ENCODE measurements at regions not wholly inside any gene's neighbourhood (a gene's known extent, or its start where the extent isn't known, plus 50 kb on each side); places are given as distances from the start of the nearest gene placed in this dataset.

GRCh38 chr11:14582793-14583192, 60.8 kb upstream of the PDE3B start:
- POLR2A ChIA-PET, result no interaction called here
- CTCF ChIA-PET, result no interaction called here
- H3K27ac ChIP-seq (ENCODE audit: low read depth, low read length), result no peak overlapping the region
- H3K27me3 ChIP-seq (ENCODE audit: control insufficient read depth, insufficient read depth, low read length), result no peaks in the 10 kb centered on the region
- TF ChIP-seq CTCF (IDR thresholded peaks at IDR 0.05; ENCODE audit: low read depth, low read length), result no peak
- H3K9me3 ChIP-seq (ENCODE audit: control insufficient read depth, insufficient read depth, low read length), result no peaks in the 10 kb centered on the region
- no peak overlapping the region for H3K4me3 ChIP-seq (ENCODE audit: low read depth, low read length)
- DNase-seq (ENCODE audit: low read depth, low spot score), result no peak

DNA sequence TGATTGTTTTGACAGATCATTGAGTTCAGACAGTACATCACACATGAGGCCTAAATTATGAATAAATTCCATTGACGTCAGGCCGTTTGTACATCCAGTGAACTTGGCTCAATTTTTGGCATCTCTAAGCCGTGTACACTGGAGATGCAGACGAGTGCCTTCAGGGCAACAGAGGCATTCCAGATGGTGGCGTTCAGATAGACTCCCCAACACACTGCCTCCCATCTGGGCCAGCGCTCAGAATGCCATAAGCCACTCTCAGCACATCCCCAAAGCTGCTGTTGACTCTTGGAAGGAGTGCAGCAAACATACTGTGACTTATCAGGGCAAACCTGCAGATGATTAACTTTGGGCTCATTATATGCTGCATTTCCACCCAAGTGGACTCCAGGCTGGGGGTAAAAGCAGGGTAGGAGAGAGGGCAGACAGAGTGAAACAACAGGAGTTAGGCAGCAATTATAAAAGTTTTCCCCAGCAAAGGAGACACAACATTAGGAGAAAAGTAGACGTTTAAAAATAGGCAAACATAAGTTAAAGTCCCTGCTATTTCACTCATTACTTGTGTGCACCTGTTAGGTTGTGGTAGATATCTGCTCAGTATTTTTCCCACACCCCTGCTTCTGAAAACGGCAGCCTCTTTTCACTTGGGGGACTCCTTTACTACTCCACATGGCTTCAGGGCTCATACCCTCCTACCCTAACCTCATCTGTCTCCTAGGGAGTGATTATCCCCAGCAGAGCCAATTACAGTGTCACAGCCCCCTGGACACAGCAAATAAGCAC, 60.2 kb upstream of the PDE3B start:
- H3K27ac ChIP-seq (ENCODE audit: low read depth, low read length), result no peak overlapping the region
- TF ChIP-seq CTCF (IDR thresholded peaks at IDR 0.05; ENCODE audit: low read depth, low read length), result no peak
- POLR2A ChIA-PET, result no interaction called here
- no peak for DNase-seq (ENCODE audit: low read depth, low spot score)
- H3K9me3 ChIP-seq (ENCODE audit: control insufficient read depth, insufficient read depth, low read length), result no peaks in the 10 kb centered on the region
- H3K27me3 ChIP-seq (ENCODE audit: control insufficient read depth, insufficient read depth, low read length), result no peaks in the 10 kb centered on the region
- CTCF ChIA-PET, result no interaction called here
- no peak overlapping the region for H3K4me3 ChIP-seq (ENCODE audit: low read depth, low read length)

DNA sequence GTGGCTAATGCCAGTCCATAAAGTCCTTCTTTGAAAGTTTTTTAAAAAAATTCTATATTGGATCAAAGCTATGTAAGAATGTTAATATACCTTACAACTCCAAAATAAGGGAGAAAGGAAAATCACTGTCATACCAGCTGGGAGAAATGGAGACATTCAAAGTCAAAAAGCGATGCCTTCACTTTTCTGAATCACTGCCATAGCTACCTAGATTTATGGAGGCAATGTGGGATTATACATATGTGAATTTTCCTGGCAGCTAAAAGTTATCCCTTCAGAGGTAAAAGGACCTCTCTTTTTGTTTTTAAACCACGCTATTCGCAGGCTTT, 59.6 kb upstream of the PDE3B start:
- no peak for DNase-seq (ENCODE audit: low read depth, low spot score)
- H3K27ac ChIP-seq (ENCODE audit: low read depth, low read length), result no peak overlapping the region
- TF ChIP-seq CTCF (IDR thresholded peaks at IDR 0.05; ENCODE audit: low read depth, low read length), result no peak
- POLR2A ChIA-PET, result no interaction called here
- no peaks in the 10 kb centered on the region for H3K27me3 ChIP-seq (ENCODE audit: control insufficient read depth, insufficient read depth, low read length)
- CTCF ChIA-PET, result no interaction called here
- H3K4me3 ChIP-seq (ENCODE audit: low read depth, low read length), result no peak overlapping the region
- no peaks in the 10 kb centered on the region for H3K9me3 ChIP-seq (ENCODE audit: control insufficient read depth, insufficient read depth, low read length)

GRCh38 chr11:14584595-14584994, 59.0 kb upstream of the PDE3B start:
- ChIA-PET POLR2A (no interaction called here), CTCF (interaction anchor here (0.7 kb wide), 1 partner anchor 583 kb away, joined by 6 read pairs; no protein-coding TSS in a partner anchor)
- Histone ChIP-seq H3K4me3 (ENCODE audit: low read depth, low read length) (no peak overlapping the region), H3K27ac (ENCODE audit: low read depth, low read length) (no peak overlapping the region), H3K27me3 (ENCODE audit: control insufficient read depth, insufficient read depth, low read length) (no peaks in the 10 kb centered on the region), H3K9me3 (ENCODE audit: control insufficient read depth, insufficient read depth, low read length) (no peaks in the 10 kb centered on the region)
- TF ChIP-seq CTCF (IDR thresholded peaks at IDR 0.05; ENCODE audit: low read depth, low read length), result no peak
- no peak for DNase-seq (ENCODE audit: low read depth, low spot score)

- POLR2A ChIA-PET, result no interaction called here
- Histone ChIP-seq H3K9me3 (ENCODE audit: control insufficient read depth, insufficient read depth, low read length) (no peaks in the 10 kb centered on the region), H3K27me3 (ENCODE audit: control insufficient read depth, insufficient read depth, low read length) (no peaks in the 10 kb centered on the region), H3K4me3 (ENCODE audit: low read depth, low read length) (no peak overlapping the region), H3K27ac (ENCODE audit: low read depth, low read length) (no peak overlapping the region)
- TF ChIP-seq CTCF (IDR thresholded peaks at IDR 0.05; ENCODE audit: low read depth, low read length), result no peak
- no peak for DNase-seq (ENCODE audit: low read depth, low spot score)
- CTCF ChIA-PET, result no interaction called here
These were observed 58.2 kb upstream of the PDE3B start for GRCh38 chr11:14585438-14585837.

Measured in AG04450 (cell line).